HEK293 (cell line): ENCODE measurements at regions not wholly inside any gene's neighbourhood (a gene's known extent, or its start where the extent isn't known, plus 50 kb on each side); places are given as distances from the start of the nearest gene placed in this dataset.

Experiments used
- CTCF ChIA-PET: fragments of 350-600 bp; formaldehyde crosslinking; extraction: SDS; loops from one replicate; lab custom pipeline; 2021; ENCODE audit warnings: antibody characterized with exemption; lab: Yijun Ruan, JAX
- POLR2A ChIA-PET: fragments of 300-600 bp; formaldehyde crosslinking; extraction: SDS; loops from one replicate; lab custom pipeline; 2020; ENCODE audit warnings: antibody characterized with exemption, inconsistent platforms; lab: Yijun Ruan, JAX
- H3K27ac ChIP-seq: fragments of 200-500 bp; sonication (Bioruptor generic); 2 replicates; pipeline ENCODE4 v1.5.1; 2014; ENCODE audit warnings: low read depth, low read length, control low read depth, inconsistent platforms; ENCODE audit errors: extremely low read depth
- H3K36me3 ChIP-seq, 2 experiments: fragments of 200-500 bp in 1 of 2; sonication (Bioruptor generic) in 1 of 2; 1 replicate in 1 of 2; 2 replicates in 1 of 2; pipeline ENCODE4 v1.5.1; 2014 to 2017; ENCODE audit warnings: inconsistent platforms in 2 of 2, low read length in 2 of 2; ENCODE audit not compliant: control insufficient read depth in 2 of 2, insufficient read depth in 1 of 2
- H3K4me1 ChIP-seq: fragments of 200-500 bp; sonication (Bioruptor generic); 2 replicates; pipeline ENCODE4 v1.5.1; 2014; ENCODE audit warnings: mild to moderate bottlenecking, low read length, inconsistent platforms; ENCODE audit not compliant: control insufficient read depth, insufficient read depth
- H3K4me3 ChIP-seq: 2 replicates; pipeline ENCODE4 v1.5.1; 2011; ENCODE audit warnings: low read depth, mild to moderate bottlenecking, control low read depth, low read length, moderate library complexity
- H3K9me3 ChIP-seq: fragments of 200-500 bp; sonication (Bioruptor generic); 2 replicates; pipeline ENCODE4 v1.5.1; 2014; ENCODE audit warnings: low read depth, low read length, inconsistent platforms; ENCODE audit not compliant: control insufficient read depth, insufficient read depth
- BCL11B ChIP-seq: fragments of 450-650 bp; formaldehyde crosslinking; IDR thresholded peaks from 2 replicates; pipeline ENCODE4 v1.5.1; 2016; ENCODE audit warnings: low read depth, missing biosample characterization, missing genetic modification characterization
- GLI2 ChIP-seq: fragments of 450-650 bp; formaldehyde crosslinking; IDR thresholded peaks from 2 replicates; pipeline ENCODE4; 2017; ENCODE audit warnings: missing biosample characterization, missing genetic modification characterization, low read depth, borderline replicate concordance
- KLF7 ChIP-seq: fragments of 450-650 bp; formaldehyde crosslinking; IDR thresholded peaks from 2 replicates; pipeline ENCODE4 v1.5.1; 2016; ENCODE audit warnings: missing biosample characterization, missing genetic modification characterization, borderline replicate concordance
- OSR2 ChIP-seq: fragments of 450-650 bp; formaldehyde crosslinking; IDR thresholded peaks from 2 replicates; pipeline ENCODE4 v1.5.1; 2016; ENCODE audit warnings: missing biosample characterization, missing genetic modification characterization
- REPIN1 ChIP-seq: fragments of 450-650 bp; formaldehyde crosslinking; IDR thresholded peaks from 2 replicates; pipeline ENCODE4 v1.5.1; 2017; ENCODE audit warnings: missing biosample characterization, missing genetic modification characterization, low read depth
- SP3 ChIP-seq: fragments of 450-650 bp; formaldehyde crosslinking; IDR thresholded peaks from 2 replicates; pipeline ENCODE4 v1.5.1; 2016; ENCODE audit warnings: missing biosample characterization, missing genetic modification characterization
- SP7 ChIP-seq: fragments of 450-650 bp; formaldehyde crosslinking; IDR thresholded peaks from 2 replicates; pipeline ENCODE4 v1.5.1; 2016; ENCODE audit warnings: missing biosample characterization, missing genetic modification characterization
- ZBTB1 ChIP-seq: fragments of 450-650 bp; formaldehyde crosslinking; IDR thresholded peaks from 2 replicates; pipeline ENCODE4 v1.5.1; 2016; ENCODE audit warnings: missing biosample characterization, missing genetic modification characterization
- ZBTB48 ChIP-seq: fragments of 450-650 bp; formaldehyde crosslinking; IDR thresholded peaks from 2 replicates; pipeline ENCODE4 v1.5.1; 2016; ENCODE audit warnings: missing biosample characterization, missing genetic modification characterization
- ZNF114 ChIP-seq: fragments of 450-650 bp; formaldehyde crosslinking; IDR thresholded peaks from 2 replicates; pipeline ENCODE4 v1.5.0; 2017; ENCODE audit warnings: missing biosample characterization, missing genetic modification characterization
- ZNF140 ChIP-seq: fragments of 450-650 bp; formaldehyde crosslinking; IDR thresholded peaks from 2 replicates; pipeline ENCODE4 v1.5.1; 2016; ENCODE audit warnings: missing biosample characterization, missing genetic modification characterization
- ZNF174 ChIP-seq: fragments of 450-650 bp; formaldehyde crosslinking; IDR thresholded peaks from 2 replicates; pipeline ENCODE4 v1.5.0; 2017; ENCODE audit warnings: missing biosample characterization, mild to moderate bottlenecking, missing genetic modification characterization
- ZNF423 ChIP-seq: fragments of 450-650 bp; formaldehyde crosslinking; IDR thresholded peaks from 2 replicates; pipeline ENCODE4 v1.5.1; 2016; ENCODE audit warnings: missing biosample characterization, missing genetic modification characterization
- ZNF426 ChIP-seq: fragments of 450-650 bp; formaldehyde crosslinking; IDR thresholded peaks from 2 replicates; pipeline ENCODE4 v1.5.1; 2017; ENCODE audit warnings: missing biosample characterization, missing genetic modification characterization, mild to moderate bottlenecking, inconsistent platforms, moderate library complexity
- ZNF544 ChIP-seq: fragments of 450-650 bp; formaldehyde crosslinking; IDR thresholded peaks from 2 replicates; pipeline ENCODE4 v1.5.0; 2017; ENCODE audit warnings: missing biosample characterization, missing genetic modification characterization
- ZNF555 ChIP-seq: fragments of 450-650 bp; formaldehyde crosslinking; conservative IDR thresholded peaks from 2 replicates; pipeline ENCODE4 v1.5.1; 2017; ENCODE audit warnings: missing biosample characterization, mild to moderate bottlenecking, missing genetic modification characterization, inconsistent platforms
- ZNF571 ChIP-seq: fragments of 450-650 bp; formaldehyde crosslinking; IDR thresholded peaks from 2 replicates; pipeline ENCODE4 v1.5.0; 2017; ENCODE audit warnings: missing biosample characterization, missing genetic modification characterization
- ZNF654 ChIP-seq: fragments of 450-650 bp; formaldehyde crosslinking; IDR thresholded peaks from 2 replicates; pipeline ENCODE4 v1.5.1; 2016; ENCODE audit warnings: low read depth, missing biosample characterization, missing genetic modification characterization
- ZNF670 ChIP-seq: fragments of 450-650 bp; formaldehyde crosslinking; IDR thresholded peaks from 2 replicates; pipeline ENCODE4 v1.5.1; 2016; ENCODE audit warnings: missing biosample characterization, missing genetic modification characterization, low read depth
- TF ChIP-seq, protein P1 (sequence below): IDR thresholded peaks from 2 replicates; pipeline ENCODE4 v1.6.1; 2011; ENCODE audit warnings: mild to moderate bottlenecking, low read depth, low read length, borderline replicate concordance
- TF ChIP-seq, protein P2 (sequence below): fragments of 450-650 bp; formaldehyde crosslinking; IDR thresholded peaks from 2 replicates; pipeline ENCODE4 v1.5.1; 2016; ENCODE audit warnings: missing biosample characterization, missing genetic modification characterization
- TF ChIP-seq, protein P3 (sequence below): fragments of 450-650 bp; formaldehyde crosslinking; IDR thresholded peaks from 2 replicates; pipeline ENCODE4 v1.5.1; 2016; ENCODE audit warnings: missing biosample characterization, missing genetic modification characterization, low read depth

DNA sequence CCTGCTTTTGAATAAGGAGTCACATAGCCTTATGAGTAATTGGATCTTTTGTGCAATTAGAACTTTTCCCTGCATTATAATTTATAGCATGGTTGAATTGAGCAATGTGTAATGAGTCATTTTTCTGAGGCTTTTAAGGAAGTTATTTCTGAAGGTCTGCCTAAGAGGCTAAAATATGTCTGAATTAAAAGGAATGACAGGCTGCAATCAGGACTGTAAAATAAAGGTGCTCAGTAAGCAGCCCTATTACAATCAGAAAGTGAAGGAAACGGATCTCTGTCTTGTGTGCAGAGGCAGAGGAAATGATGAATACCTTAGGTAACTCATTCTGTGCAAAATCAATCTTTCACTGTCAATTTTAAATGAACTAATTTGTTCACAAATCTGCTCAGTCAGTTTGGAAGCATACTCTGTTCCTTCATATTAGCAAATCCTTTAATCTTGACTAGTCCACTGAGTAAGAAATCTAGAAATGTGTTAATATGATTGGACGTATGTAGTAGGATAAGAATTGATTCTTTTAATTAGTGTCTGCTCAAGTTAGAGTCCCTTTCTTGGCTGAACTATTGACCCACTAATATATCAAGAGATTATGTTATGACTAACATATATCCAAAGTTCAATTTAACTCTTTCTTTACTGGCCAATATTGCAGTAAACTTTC lies 290.1 kb downstream of the ZIC1 start (continued):
- TF ChIP-seq KLF7 (tag by site-specific recombination) (no peak), ZNF426 (no peak)

DNA sequence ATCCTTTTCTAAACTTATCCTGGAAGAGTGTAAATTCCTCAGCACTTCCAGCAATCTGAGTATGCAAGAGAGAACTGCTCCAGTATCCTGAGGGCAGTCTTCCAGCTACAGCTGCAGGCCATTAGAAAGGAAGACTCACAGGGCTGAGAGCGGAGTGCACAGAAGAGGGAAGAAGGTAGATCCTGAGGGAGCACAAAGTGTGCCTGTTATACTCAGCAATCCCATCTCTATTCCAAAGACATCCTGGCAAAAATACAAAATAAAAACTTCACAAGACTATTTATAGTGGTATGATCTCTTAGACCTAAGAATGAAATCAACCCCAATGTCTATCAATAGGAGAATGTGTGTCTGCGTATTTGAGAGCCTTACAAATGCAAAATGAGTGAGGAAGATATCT lies 292.0 kb downstream of the ZIC1 start:
- Histone ChIP-seq H3K9me3 (no peaks in the 10 kb centered on the region), H3K4me1 (no peaks in the 10 kb centered on the region), H3K36me3 (no peaks in the 10 kb centered on the region), H3K27ac (no peak overlapping the region), H3K4me3 (no peak overlapping the region)
- no peak for TF ChIP-seq ZNF654 (tag by site-specific recombination)
- TF ChIP-seq OSR2 (tag by site-specific recombination), result no peak
- ChIA-PET POLR2A (no interaction called here), CTCF (no interaction called here)

DNA sequence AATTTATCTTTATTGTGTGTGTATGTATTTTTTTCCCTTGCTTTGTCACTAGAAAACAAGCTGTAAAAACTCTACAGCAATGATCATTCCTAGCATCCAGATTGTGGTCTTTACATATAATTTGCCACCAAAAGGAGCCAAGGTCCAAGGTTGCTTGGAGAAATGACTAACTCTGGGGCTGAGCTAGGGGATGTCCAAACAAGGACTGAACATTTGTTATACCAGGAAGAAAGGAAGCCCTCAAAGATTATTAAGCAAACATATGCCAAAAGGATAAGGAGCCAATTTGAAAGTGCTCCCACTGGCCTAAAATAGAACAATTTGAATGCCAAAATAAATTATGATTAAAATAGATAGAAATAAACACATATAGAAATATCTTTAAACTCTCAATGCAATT lies 293.3 kb downstream of the ZIC1 start:
- Histone ChIP-seq H3K4me1 (no peaks in the 10 kb centered on the region), H3K4me3 (no peak overlapping the region), H3K9me3 (no peaks in the 10 kb centered on the region), H3K27ac (no peak overlapping the region), H3K36me3 (no peaks in the 10 kb centered on the region)
- TF ChIP-seq ZNF670 (tag by site-specific recombination), result no peak
- TF ChIP-seq ZNF544 (tag by site-specific recombination), result no peak
- TF ChIP-seq, protein P1, sequence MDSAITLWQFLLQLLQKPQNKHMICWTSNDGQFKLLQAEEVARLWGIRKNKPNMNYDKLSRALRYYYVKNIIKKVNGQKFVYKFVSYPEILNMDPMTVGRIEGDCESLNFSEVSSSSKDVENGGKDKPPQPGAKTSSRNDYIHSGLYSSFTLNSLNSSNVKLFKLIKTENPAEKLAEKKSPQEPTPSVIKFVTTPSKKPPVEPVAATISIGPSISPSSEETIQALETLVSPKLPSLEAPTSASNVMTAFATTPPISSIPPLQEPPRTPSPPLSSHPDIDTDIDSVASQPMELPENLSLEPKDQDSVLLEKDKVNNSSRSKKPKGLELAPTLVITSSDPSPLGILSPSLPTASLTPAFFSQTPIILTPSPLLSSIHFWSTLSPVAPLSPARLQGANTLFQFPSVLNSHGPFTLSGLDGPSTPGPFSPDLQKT, result no peak
- TF ChIP-seq, protein P2, sequence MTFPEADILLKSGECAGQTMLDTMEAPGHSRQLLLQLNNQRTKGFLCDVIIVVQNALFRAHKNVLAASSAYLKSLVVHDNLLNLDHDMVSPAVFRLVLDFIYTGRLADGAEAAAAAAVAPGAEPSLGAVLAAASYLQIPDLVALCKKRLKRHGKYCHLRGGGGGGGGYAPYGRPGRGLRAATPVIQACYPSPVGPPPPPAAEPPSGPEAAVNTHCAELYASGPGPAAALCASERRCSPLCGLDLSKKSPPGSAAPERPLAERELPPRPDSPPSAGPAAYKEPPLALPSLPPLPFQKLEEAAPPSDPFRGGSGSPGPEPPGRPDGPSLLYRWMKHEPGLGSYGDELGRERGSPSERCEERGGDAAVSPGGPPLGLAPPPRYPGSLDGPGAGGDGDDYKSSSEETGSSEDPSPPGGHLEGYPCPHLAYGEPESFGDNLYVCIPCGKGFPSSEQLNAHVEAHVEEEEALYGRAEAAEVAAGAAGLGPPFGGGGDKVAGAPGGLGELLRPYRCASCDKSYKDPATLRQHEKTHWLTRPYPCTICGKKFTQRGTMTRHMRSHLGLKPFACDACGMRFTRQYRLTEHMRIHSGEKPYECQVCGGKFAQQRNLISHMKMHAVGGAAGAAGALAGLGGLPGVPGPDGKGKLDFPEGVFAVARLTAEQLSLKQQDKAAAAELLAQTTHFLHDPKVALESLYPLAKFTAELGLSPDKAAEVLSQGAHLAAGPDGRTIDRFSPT, result no peak
- TF ChIP-seq ZNF571 (tag by site-specific recombination), result no peak
- TF ChIP-seq ZNF114, result no peak
- TF ChIP-seq REPIN1 (tag by site-specific recombination), result no peak
- TF ChIP-seq GLI2 (tag by site-specific recombination), result no peak
- TF ChIP-seq ZNF555, result no peak
- TF ChIP-seq ZNF423 (tag by site-specific recombination), result no peak
- TF ChIP-seq BCL11B (tag by site-specific recombination), result no peak
- TF ChIP-seq SP7 (tag by site-specific recombination), result no peak
- no peak for TF ChIP-seq ZBTB48 (tag by site-specific recombination)
- TF ChIP-seq, protein P3, sequence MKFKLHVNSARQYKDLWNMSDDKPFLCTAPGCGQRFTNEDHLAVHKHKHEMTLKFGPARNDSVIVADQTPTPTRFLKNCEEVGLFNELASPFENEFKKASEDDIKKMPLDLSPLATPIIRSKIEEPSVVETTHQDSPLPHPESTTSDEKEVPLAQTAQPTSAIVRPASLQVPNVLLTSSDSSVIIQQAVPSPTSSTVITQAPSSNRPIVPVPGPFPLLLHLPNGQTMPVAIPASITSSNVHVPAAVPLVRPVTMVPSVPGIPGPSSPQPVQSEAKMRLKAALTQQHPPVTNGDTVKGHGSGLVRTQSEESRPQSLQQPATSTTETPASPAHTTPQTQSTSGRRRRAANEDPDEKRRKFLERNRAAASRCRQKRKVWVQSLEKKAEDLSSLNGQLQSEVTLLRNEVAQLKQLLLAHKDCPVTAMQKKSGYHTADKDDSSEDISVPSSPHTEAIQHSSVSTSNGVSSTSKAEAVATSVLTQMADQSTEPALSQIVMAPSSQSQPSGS (tag by site-specific recombination), result no peak
- TF ChIP-seq ZBTB1 (tag by site-specific recombination), result no peak
- no peak for TF ChIP-seq SP3 (tag by site-specific recombination)
- TF ChIP-seq ZNF174 (tag by site-specific recombination), result no peak
- TF ChIP-seq ZNF140 (tag by site-specific recombination), result no peak
- POLR2A ChIA-PET, result no interaction called here
- CTCF ChIA-PET, result interaction anchor here (0.7 kb wide), 2 partner anchors 34 to 313 kb away, joined by 3 to 4 read pairs; no protein-coding TSS in a partner anchor
